Activated CD4-positive, CD25-positive, alpha-beta regulatory T cell (primary cell): ENCODE measurements at regions not wholly inside any gene's neighbourhood (a gene's known extent, or its start where the extent isn't known, plus 50 kb on each side); places are given as distances from the start of the nearest gene placed in this dataset.

Experiments
- DNase-seq, 4 experiments: peaks; one replicate each; lab custom pipeline; 2025; lab: John Stamatoyannopoulos, UW

GRCh38 chr3:135792858-135793475, 172.6 kb upstream of the PPP2R3A start:
- no peak for DNase-seq

GRCh38 chr3:135800071-135800549, 165.4 kb upstream of the PPP2R3A start:
- no peak for DNase-seq

GRCh38 chr3:135801018-135801417, 164.5 kb upstream of the PPP2R3A start:
- DNase-seq: no peak

- no peak for DNase-seq
These were observed 163.4 kb upstream of the PPP2R3A start for GRCh38 chr3:135802171-135802570.

GRCh38 chr3:135803028-135803692, 162.4 kb upstream of the PPP2R3A start:
- no peak for DNase-seq

GRCh38 chr3:135805752-135806151, 159.8 kb upstream of the PPP2R3A start:
- DNase-seq: no peak

- no peak for DNase-seq
These were observed 159.2 kb upstream of the PPP2R3A start for GRCh38 chr3:135806317-135806716.

GRCh38 chr3:135807879-135808278, 157.6 kb upstream of the PPP2R3A start:
- DNase-seq: no peak

- DNase-seq: no peak
These were observed 156.4 kb upstream of the PPP2R3A start for GRCh38 chr3:135809021-135809634.

- no peak for DNase-seq
These were observed 153.9 kb upstream of the PPP2R3A start for GRCh38 chr3:135811651-135812050.

- no peak for DNase-seq
These were observed 153.5 kb upstream of the PPP2R3A start for GRCh38 chr3:135812057-135812456.

GRCh38 chr3:135834465-135834864, 131.1 kb upstream of the PPP2R3A start:
- DNase-seq: no peak

- DNase-seq: no peak
These were observed 127.4 kb upstream of the PPP2R3A start for GRCh38 chr3:135837977-135838631.

- DNase-seq: no peak
These were observed 125.1 kb upstream of the PPP2R3A start for GRCh38 chr3:135840436-135840835.

- no peak for DNase-seq
These were observed 121.1 kb upstream of the PPP2R3A start for GRCh38 chr3:135844386-135844785.

- DNase-seq: no peak
These were observed 117.5 kb upstream of the PPP2R3A start for GRCh38 chr3:135848051-135848450.

GRCh38 chr3:135849827-135850226, 115.7 kb upstream of the PPP2R3A start:
- no peak for DNase-seq

GRCh38 chr3:135851201-135852081, 114.1 kb upstream of the PPP2R3A start:
- DNase-seq: no peak

- no peak for DNase-seq
These were observed 111.5 kb upstream of the PPP2R3A start for GRCh38 chr3:135853981-135854380.

- DNase-seq: no peak
These were observed 104.8 kb upstream of the PPP2R3A start for GRCh38 chr3:135860761-135861160.

GRCh38 chr3:135862361-135862760, 103.2 kb upstream of the PPP2R3A start:
- no peak for DNase-seq

- DNase-seq: no peak
These were observed 101.5 kb upstream of the PPP2R3A start for GRCh38 chr3:135864060-135864459.
